Endodermal cell (in vitro differentiated cells): ENCODE measurements at regions not wholly inside any gene's neighbourhood (a gene's known extent, or its start where the extent isn't known, plus 50 kb on each side); places are given as distances from the start of the nearest gene placed in this dataset.

ENCODE experiments used
- DNase-seq: peaks from one replicate; pipeline ENCODE4 v3.0.0-alpha.2; 2017
- H3K27ac ChIP-seq: 2 replicates; pipeline ENCODE4 v1.5.1; 2013; ENCODE audit warnings: mild to moderate bottlenecking, low read depth, low read length, moderate library complexity
- H3K27me3 ChIP-seq: 2 replicates; pipeline ENCODE4 v1.6.1; 2013; ENCODE audit warnings: mild to moderate bottlenecking, low read length, moderate library complexity; ENCODE audit not compliant: insufficient read depth, control insufficient read depth, poor library complexity, severe bottlenecking
- H3K36me3 ChIP-seq: 2 replicates; pipeline ENCODE4 v1.7.0; 2013; ENCODE audit warnings: mild to moderate bottlenecking, low read length, moderate library complexity; ENCODE audit not compliant: control insufficient read depth, insufficient read depth
- H3K4me1 ChIP-seq: one replicate; pipeline ENCODE4 v1.7.0; 2013; ENCODE audit warnings: low read length; ENCODE audit not compliant: control insufficient read depth, insufficient read depth
- H3K4me3 ChIP-seq: 2 replicates; pipeline ENCODE4 v1.5.1; 2013; ENCODE audit warnings: mild to moderate bottlenecking, low read length, moderate library complexity
- H3K9ac ChIP-seq: 2 replicates; pipeline ENCODE4 v1.6.1; 2013; ENCODE audit warnings: mild to moderate bottlenecking, low read length, moderate library complexity; ENCODE audit not compliant: poor library complexity, severe bottlenecking; ENCODE audit errors: extremely low read depth
- H3K9me3 ChIP-seq: 2 replicates; pipeline ENCODE4 v1.6.1; 2013; ENCODE audit warnings: mild to moderate bottlenecking, low read length, moderate library complexity; ENCODE audit not compliant: control insufficient read depth
- H3K27ac Mint-ChIP-seq: 2 replicates; pipeline ENCODE4 v1.8.0; 2020; ENCODE audit warnings: mixed read lengths
- H3K27me3 Mint-ChIP-seq: 2 replicates; pipeline ENCODE4 v1.8.0; 2021; ENCODE audit warnings: mild to moderate bottlenecking, mixed read lengths; ENCODE audit not compliant: insufficient read depth
- H3K36me3 Mint-ChIP-seq: 2 replicates; pipeline ENCODE4 v1.8.0; 2020; ENCODE audit warnings: low read depth, mixed read lengths
- H3K4me1 Mint-ChIP-seq: 2 replicates; pipeline ENCODE4 v1.8.0; 2020; ENCODE audit warnings: mixed read lengths
- H3K4me3 Mint-ChIP-seq: 2 replicates; pipeline ENCODE4 v1.8.0; 2020; ENCODE audit warnings: mild to moderate bottlenecking, moderate library complexity, mixed read lengths
- H3K9me3 Mint-ChIP-seq: 2 replicates; pipeline ENCODE4 v1.8.0; 2020; ENCODE audit warnings: mild to moderate bottlenecking, mixed read lengths
- CTCF ChIP-seq: fragments of 200-600 bp; sonication (generic); conservative IDR thresholded peaks from 2 replicates; pipeline ENCODE4 v1.5.0; 2021; ENCODE audit warnings: antibody characterized with exemption, mild to moderate bottlenecking
- WGBS, 2 experiments: methylation state at CpG; one replicate each; pipeline versions ENCODE4 v1.1.5 to v1.1.7; 2013; ENCODE audit warnings: missing lambda C conversion rate in 2 of 2, mixed read lengths in 1 of 2; ENCODE audit not compliant: insufficient coverage in 1 of 2, insufficient read length in 1 of 2; 5-methylcytosine and 5-hydroxymethylcytosine counted together

DNA sequence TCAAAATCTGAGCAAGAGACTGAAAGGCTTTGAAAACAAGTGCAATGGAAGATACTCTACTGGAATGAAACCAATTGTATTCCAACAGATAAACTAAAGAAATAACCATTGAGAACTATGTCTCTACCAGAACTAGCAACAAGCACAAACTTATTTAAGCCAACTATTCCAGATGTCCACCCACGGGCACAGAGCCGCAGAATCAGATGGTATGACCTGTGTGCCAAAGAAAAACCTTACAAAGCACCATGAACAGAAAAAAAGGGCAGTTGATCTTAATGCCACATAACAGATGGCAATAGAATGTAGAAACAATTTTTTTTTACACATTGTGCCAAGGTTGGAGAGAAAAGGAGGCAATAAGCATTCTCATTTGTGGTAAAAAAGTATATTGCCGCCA is 269.3 kb upstream of the ADGRL3 start:
- Histone ChIP-seq H3K27ac (no peak overlapping the region), H3K4me1 (no peaks in the 10 kb centered on the region), H3K36me3 (no peaks in the 10 kb centered on the region), H3K9ac (no peak overlapping the region), H3K27me3 (no peaks in the 10 kb centered on the region), H3K9me3 (no peaks in the 10 kb centered on the region), H3K4me3 (no peak overlapping the region)
- WGBS, 2 experiments = 83 to 89% methylated on average over 2 to 3 of the region's 3 CpGs
- Mint-ChIP-seq H3K4me1 (peaks cover 7% of the 10 kb centered on the region), H3K36me3 (no peaks in the 10 kb centered on the region), H3K27me3 (no peaks in the 10 kb centered on the region), H3K4me3 (no peak overlapping the region), H3K27ac (no peak overlapping the region), H3K9me3 (no peaks in the 10 kb centered on the region)
- DNase-seq = no peak
- no peak for TF ChIP-seq CTCF

DNA sequence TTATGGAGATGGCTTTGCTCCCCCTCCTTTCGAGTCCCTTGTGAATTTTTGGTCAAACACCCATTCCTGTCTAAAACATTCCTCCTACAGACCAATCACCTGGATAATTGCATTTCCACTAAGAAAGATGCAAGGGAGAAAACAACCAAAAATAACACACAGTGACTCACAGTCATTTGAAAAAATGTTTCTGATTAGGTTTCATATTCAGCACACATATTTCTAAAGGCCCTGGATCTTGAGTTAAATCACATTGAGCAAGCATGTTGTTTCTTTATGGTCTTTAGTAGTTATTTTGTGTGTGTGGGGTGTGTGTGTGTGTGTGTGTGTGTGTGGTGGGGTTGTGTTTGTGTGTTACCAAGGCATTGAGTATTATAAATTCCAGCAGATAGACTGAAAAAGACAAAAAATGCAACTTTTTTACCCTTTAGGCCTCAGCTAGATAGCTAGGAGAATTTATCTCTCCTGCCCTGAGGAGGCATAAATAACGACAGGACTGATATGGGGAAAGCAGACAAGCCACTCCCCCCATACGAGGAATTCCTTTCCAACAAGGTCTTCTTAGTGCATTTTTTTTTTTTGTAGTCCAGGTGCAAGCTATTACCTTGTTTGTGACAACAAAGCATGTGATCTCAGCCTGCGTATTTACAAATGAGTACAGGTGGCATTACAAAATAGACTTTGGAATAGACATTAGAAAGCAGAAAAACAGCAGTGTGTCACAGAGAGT is 265.4 kb upstream of the ADGRL3 start:
- Histone ChIP-seq H3K4me1 (no peaks in the 10 kb centered on the region), H3K9ac (no peak overlapping the region), H3K36me3 (no peaks in the 10 kb centered on the region), H3K27me3 (no peaks in the 10 kb centered on the region), H3K4me3 (no peak overlapping the region), H3K9me3 (no peaks in the 10 kb centered on the region), H3K27ac (no peak overlapping the region)
- Mint-ChIP-seq H3K4me3 (no peak overlapping the region), H3K4me1 (peaks cover 16% of the 10 kb centered on the region), H3K36me3 (no peaks in the 10 kb centered on the region), H3K9me3 (no peaks in the 10 kb centered on the region), H3K27me3 (no peaks in the 10 kb centered on the region), H3K27ac (no peak overlapping the region)
- no peak for DNase-seq
- TF ChIP-seq CTCF = no peak
- 71 to 79% methylated on average over 2 to 4 of the region's 4 CpGs for WGBS, 2 experiments

- DNase-seq = no peak
- Histone ChIP-seq H3K4me1 (no peaks in the 10 kb centered on the region), H3K36me3 (no peaks in the 10 kb centered on the region), H3K27ac (no peak overlapping the region), H3K9ac (no peak overlapping the region), H3K27me3 (no peaks in the 10 kb centered on the region), H3K9me3 (no peaks in the 10 kb centered on the region), H3K4me3 (no peak overlapping the region)
- TF ChIP-seq CTCF = no peak
- Mint-ChIP-seq H3K27ac (no peak overlapping the region), H3K4me3 (no peak overlapping the region), H3K4me1 (peaks cover 16% of the 10 kb centered on the region), H3K9me3 (no peaks in the 10 kb centered on the region), H3K27me3 (no peaks in the 10 kb centered on the region), H3K36me3 (no peaks in the 10 kb centered on the region)
- 75% methylated on average over 1 of the region's 1 CpG; no CpG with 5 or more reads in 1 of the 2 experiments for WGBS, 2 experiments
These were observed 261.9 kb upstream of the ADGRL3 start for GRCh38 chr4:60938181-60938580.
